ENCODE measurements at regions not wholly inside any gene's neighbourhood (a gene's known extent, or its start where the extent isn't known, plus 50 kb on each side); places are given as distances from the start of the nearest gene placed in this dataset.

DNA sequence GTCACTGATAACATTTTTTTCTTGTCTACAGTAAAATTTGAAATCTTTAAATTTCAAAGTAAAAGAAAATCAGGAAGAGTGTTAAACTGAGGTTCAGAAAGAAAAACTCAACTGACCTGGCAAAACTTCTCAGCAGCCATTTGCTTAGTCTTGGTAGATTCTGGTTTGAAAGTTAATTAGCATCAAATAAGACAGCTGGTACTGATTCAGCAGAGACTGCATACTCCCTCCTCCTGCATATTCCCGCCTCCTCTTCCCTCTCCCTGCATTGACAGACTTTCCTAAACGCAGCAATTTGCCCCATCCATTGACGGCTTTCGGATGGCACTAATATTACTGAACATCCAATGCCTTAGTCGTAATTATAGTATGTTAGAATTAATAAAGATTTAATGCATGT is 520.8 kb downstream of the FLRT2 start:
- no peak overlapping the region for H3K9ac ChIP-seq (ENCODE audit: insufficient read depth in 1 of 2, low read length in 2 of 2)
- H3K27me3 ChIP-seq (ENCODE audit: control insufficient read depth in 3 of 3, insufficient read depth in 3 of 3, low read length in 2 of 3), result no peaks in the 10 kb centered on the region
- ATAC-seq (ENCODE audit: insufficient read depth, low FRiP score) (no peak), DNase-seq (no peak)
- H3K27ac ChIP-seq (ENCODE audit: low read depth in 1 of 2, low read length in 1 of 2), result no peak overlapping the region
- H3K36me3 ChIP-seq (ENCODE audit: control insufficient read depth in 4 of 4, insufficient read depth in 4 of 4, low read length in 4 of 4), result no peaks in the 10 kb centered on the region
- no peaks in the 10 kb centered on the region for H3K9me3 ChIP-seq (ENCODE audit: control insufficient read depth in 4 of 4, insufficient read depth in 3 of 4, low read length in 3 of 4)
- TF ChIP-seq, protein P1, sequence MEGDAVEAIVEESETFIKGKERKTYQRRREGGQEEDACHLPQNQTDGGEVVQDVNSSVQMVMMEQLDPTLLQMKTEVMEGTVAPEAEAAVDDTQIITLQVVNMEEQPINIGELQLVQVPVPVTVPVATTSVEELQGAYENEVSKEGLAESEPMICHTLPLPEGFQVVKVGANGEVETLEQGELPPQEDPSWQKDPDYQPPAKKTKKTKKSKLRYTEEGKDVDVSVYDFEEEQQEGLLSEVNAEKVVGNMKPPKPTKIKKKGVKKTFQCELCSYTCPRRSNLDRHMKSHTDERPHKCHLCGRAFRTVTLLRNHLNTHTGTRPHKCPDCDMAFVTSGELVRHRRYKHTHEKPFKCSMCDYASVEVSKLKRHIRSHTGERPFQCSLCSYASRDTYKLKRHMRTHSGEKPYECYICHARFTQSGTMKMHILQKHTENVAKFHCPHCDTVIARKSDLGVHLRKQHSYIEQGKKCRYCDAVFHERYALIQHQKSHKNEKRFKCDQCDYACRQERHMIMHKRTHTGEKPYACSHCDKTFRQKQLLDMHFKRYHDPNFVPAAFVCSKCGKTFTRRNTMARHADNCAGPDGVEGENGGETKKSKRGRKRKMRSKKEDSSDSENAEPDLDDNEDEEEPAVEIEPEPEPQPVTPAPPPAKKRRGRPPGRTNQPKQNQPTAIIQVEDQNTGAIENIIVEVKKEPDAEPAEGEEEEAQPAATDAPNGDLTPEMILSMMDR (IDR thresholded peaks at IDR 0.05; ENCODE audit: control extremely low read depth, extremely low read depth), result no peak
- no peak overlapping the region for H3K4me3 ChIP-seq
- no peaks in the 10 kb centered on the region for H3K4me1 ChIP-seq (ENCODE audit: control insufficient read depth in 5 of 5, insufficient read depth in 5 of 5, low read length in 5 of 5)
- WGBS, 2 donors, result 90 to 92% methylated on average over 5 of the region's 5 CpGs

DNA sequence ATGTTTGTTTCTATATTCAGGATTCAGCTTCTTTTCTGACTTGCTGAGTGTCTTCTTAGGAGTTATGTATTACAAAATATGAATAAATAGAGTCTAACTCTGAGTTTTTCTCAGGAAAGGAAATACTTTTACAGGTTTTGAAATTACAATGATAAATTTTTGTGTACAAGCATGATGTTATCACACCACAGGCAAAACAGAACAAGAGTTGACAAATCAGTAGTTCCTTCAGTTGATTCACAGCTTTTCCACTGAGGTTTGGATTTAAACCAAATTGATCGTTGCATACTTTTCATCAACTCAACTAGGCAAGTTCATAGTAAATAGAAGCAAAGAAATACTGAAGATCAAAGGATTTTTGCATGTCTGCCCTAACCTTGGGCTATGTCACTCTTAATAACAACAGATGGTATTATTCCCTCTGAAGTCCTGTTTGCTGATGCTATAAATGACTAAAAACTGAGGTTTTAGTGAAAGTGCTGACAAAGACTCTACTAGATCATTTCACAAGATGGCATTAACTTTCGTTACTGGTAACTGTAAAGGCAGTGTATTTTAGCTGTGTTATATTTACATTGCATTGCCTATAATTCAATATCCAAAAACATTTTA is 520.2 kb downstream of the FLRT2 start:
- no peak overlapping the region for H3K4me3 ChIP-seq
- no peaks in the 10 kb centered on the region for H3K9me3 ChIP-seq (ENCODE audit: control insufficient read depth in 4 of 4, insufficient read depth in 3 of 4, low read length in 3 of 4)
- 51 to 71% methylated on average over 2 of the region's 2 CpGs for WGBS, 2 donors

DNA sequence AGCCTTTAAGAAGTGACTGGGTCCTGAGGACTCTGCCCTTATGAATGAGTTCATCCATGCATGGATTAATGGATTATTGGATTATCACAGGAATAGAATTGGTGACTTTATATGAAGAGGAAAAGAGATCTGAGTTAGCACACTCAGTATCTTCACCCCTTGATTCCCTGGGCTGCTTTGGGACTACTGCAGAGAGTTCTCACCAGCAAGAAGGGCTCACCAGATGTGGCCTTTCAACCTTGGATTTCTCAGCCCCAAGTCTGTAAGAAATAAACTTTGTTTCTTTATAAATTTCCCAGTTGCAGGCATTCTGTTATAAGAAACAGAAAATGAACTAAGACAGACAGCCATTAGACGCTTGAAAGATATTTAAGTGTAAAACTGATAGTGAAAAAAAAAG is 509.2 kb downstream of the FLRT2 start:
- Histone ChIP-seq H3K4me3 (no peak overlapping the region), H3K27ac (ENCODE audit: low read depth in 1 of 2, low read length in 1 of 2) (no peak overlapping the region), H3K9me3 (ENCODE audit: control insufficient read depth in 4 of 4, insufficient read depth in 3 of 4, low read length in 3 of 4) (no peaks in the 10 kb centered on the region), H3K27me3 (ENCODE audit: control insufficient read depth in 3 of 3, insufficient read depth in 3 of 3, low read length in 2 of 3) (no peaks in the 10 kb centered on the region), H3K4me1 (ENCODE audit: control insufficient read depth in 5 of 5, insufficient read depth in 5 of 5, low read length in 5 of 5) (no peaks in the 10 kb centered on the region), H3K36me3 (ENCODE audit: control insufficient read depth in 4 of 4, insufficient read depth in 4 of 4, low read length in 4 of 4) (no peaks in the 10 kb centered on the region), H3K9ac (ENCODE audit: insufficient read depth in 1 of 2, low read length in 2 of 2) (no peak overlapping the region)
- ATAC-seq (ENCODE audit: insufficient read depth, low FRiP score) (no peak), DNase-seq (no peak)
- 91 to 93% methylated on average over 1 of the region's 1 CpG for WGBS, 2 donors
- TF ChIP-seq, protein P1 (IDR thresholded peaks at IDR 0.05; ENCODE audit: control extremely low read depth, extremely low read depth), result no peak

More for the DNA sequence above, 520.2 kb downstream of the FLRT2 start:
- DNase-seq (peak in 1 of 3 donors; percentile 17), ATAC-seq (ENCODE audit: insufficient read depth, low FRiP score) (no peak)
- Histone ChIP-seq H3K9ac (ENCODE audit: insufficient read depth in 1 of 2, low read length in 2 of 2) (no peak overlapping the region), H3K4me1 (ENCODE audit: control insufficient read depth in 5 of 5, insufficient read depth in 5 of 5, low read length in 5 of 5) (no peaks in the 10 kb centered on the region), H3K27ac (ENCODE audit: low read depth in 1 of 2, low read length in 1 of 2) (no peak overlapping the region), H3K27me3 (ENCODE audit: control insufficient read depth in 3 of 3, insufficient read depth in 3 of 3, low read length in 2 of 3) (no peaks in the 10 kb centered on the region), H3K36me3 (ENCODE audit: control insufficient read depth in 4 of 4, insufficient read depth in 4 of 4, low read length in 4 of 4) (no peaks in the 10 kb centered on the region)
- TF ChIP-seq, protein P1 (IDR thresholded peaks at IDR 0.05; ENCODE audit: control extremely low read depth, extremely low read depth), result no peak
